Prostate gland (tissue), 2 donors: ENCODE measurements at regions not wholly inside any gene's neighbourhood (a gene's known extent, or its start where the extent isn't known, plus 50 kb on each side); places are given as distances from the start of the nearest gene placed in this dataset.

ENCODE experiments used
- POLR2A ChIP-seq: fragments of 450-650 bp; IDR thresholded peaks from one replicate; pipeline ENCODE4 v1.6.1; 2016; ENCODE audit warnings: antibody characterized with exemption, mild to moderate bottlenecking
- POLR2AphosphoS5 ChIP-seq: sonication (generic); formaldehyde crosslinking; IDR thresholded peaks from one replicate; pipeline ENCODE4 v1.6.1; 2017; ENCODE audit warnings: antibody characterized with exemption
- TF ChIP-seq, protein P1 (sequence below), 4 experiments: fragments of 200-600 bp in 2 of 4; fragments of 450-650 bp in 2 of 4; sonication (generic) in 2 of 4; IDR thresholded peaks; 1 replicate in 3 of 4; 2 replicates in 1 of 4; pipeline ENCODE4 v1.5.1; 2016 to 2019; ENCODE audit warnings: antibody characterized with exemption in 4 of 4, mild to moderate bottlenecking in 2 of 4, moderate library complexity in 2 of 4

- TF ChIP-seq, protein P1, sequence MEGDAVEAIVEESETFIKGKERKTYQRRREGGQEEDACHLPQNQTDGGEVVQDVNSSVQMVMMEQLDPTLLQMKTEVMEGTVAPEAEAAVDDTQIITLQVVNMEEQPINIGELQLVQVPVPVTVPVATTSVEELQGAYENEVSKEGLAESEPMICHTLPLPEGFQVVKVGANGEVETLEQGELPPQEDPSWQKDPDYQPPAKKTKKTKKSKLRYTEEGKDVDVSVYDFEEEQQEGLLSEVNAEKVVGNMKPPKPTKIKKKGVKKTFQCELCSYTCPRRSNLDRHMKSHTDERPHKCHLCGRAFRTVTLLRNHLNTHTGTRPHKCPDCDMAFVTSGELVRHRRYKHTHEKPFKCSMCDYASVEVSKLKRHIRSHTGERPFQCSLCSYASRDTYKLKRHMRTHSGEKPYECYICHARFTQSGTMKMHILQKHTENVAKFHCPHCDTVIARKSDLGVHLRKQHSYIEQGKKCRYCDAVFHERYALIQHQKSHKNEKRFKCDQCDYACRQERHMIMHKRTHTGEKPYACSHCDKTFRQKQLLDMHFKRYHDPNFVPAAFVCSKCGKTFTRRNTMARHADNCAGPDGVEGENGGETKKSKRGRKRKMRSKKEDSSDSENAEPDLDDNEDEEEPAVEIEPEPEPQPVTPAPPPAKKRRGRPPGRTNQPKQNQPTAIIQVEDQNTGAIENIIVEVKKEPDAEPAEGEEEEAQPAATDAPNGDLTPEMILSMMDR (IDR thresholded peaks at IDR 0.05) = no peak
- TF ChIP-seq POLR2AphosphoS5 = peak; percentile 21
- TF ChIP-seq POLR2A = no peak
Measured at GRCh38 chrX:69024931-69025330, 140.3 kb downstream of the PJA1 start.
